OCI-LY7 (cell line): ENCODE measurements at regions not wholly inside any gene's neighbourhood (a gene's known extent, or its start where the extent isn't known, plus 50 kb on each side); places are given as distances from the start of the nearest gene placed in this dataset.

Source experiments
- BruUV-seq: library from RNA; stranded (reverse); fragments of 400-500 nt; replicated peaks from 2 replicates; lab custom pipeline; 2021; lab: Mats Ljungman, UMichigan
- CTCF ChIA-PET: fragments of 300-600 bp; sonication (Branson Sonifier 250); formaldehyde crosslinking; loops from one replicate; lab custom pipeline; 2022; ENCODE audit warnings: antibody characterized with exemption; ENCODE audit not compliant: unreplicated experiment; lab: Charles Lee
- POLR2A ChIA-PET: fragments of 300-600 bp; sonication (Branson Sonifier 250); formaldehyde crosslinking; loops from one replicate; lab custom pipeline; 2022; ENCODE audit warnings: antibody characterized with exemption; lab: Charles Lee
- DNase-seq: peaks from one replicate; pipeline ENCODE4 v3.0.0-alpha.2; 2015; ENCODE audit warnings: low spot score
- H2AFZ ChIP-seq: fragments of 200-600 bp; sonication (generic), shearing (Covaris generic); 2 replicates; pipeline ENCODE4 v1.6.1; 2014; ENCODE audit warnings: mild to moderate bottlenecking, antibody characterized with exemption, low read length, moderate library complexity
- H3K27ac ChIP-seq: fragments of 200-600 bp; sonication (generic); 2 replicates; pipeline ENCODE4 v1.5.1; 2014; ENCODE audit warnings: mixed run types, low read depth, mild to moderate bottlenecking, moderate library complexity, low read length, inconsistent platforms; ENCODE audit not compliant: poor library complexity, severe bottlenecking
- H3K36me3 ChIP-seq: fragments of 200-600 bp; sonication (generic); 2 replicates; pipeline ENCODE4 v1.6.1; 2014; ENCODE audit warnings: mild to moderate bottlenecking, antibody characterized with exemption, low read length, moderate library complexity, mixed read lengths; ENCODE audit not compliant: insufficient read depth
- H3K4me1 ChIP-seq: fragments of 200-600 bp; sonication (generic); 2 replicates; pipeline ENCODE4 v1.5.1; 2014; ENCODE audit warnings: mild to moderate bottlenecking, low read length; ENCODE audit not compliant: insufficient read depth, poor library complexity, severe bottlenecking
- H3K4me2 ChIP-seq: fragments of 200-600 bp; sonication (generic); 2 replicates; pipeline ENCODE4 v1.6.1; 2014; ENCODE audit warnings: mild to moderate bottlenecking, low read length
- H3K4me3 ChIP-seq: fragments of 200-600 bp; sonication (generic); 2 replicates; pipeline ENCODE4 v1.5.1; 2014; ENCODE audit warnings: mild to moderate bottlenecking, low read depth, low read length; ENCODE audit not compliant: poor library complexity, severe bottlenecking
- H3K79me2 ChIP-seq: fragments of 200-600 bp; sonication (generic); 2 replicates; pipeline ENCODE4 v1.6.1; 2016; ENCODE audit warnings: low read depth, mild to moderate bottlenecking, low read length, moderate library complexity, mixed read lengths; ENCODE audit not compliant: insufficient read depth
- H3K9me2 ChIP-seq: fragments of 200-600 bp; sonication (generic); 2 replicates; pipeline ENCODE4 v1.6.1; 2016; ENCODE audit warnings: mild to moderate bottlenecking, low read length, mixed read lengths; ENCODE audit not compliant: insufficient read depth
- H3K9me3 ChIP-seq: fragments of 200-600 bp; sonication (generic); 2 replicates; pipeline ENCODE4 v1.6.1; 2014; ENCODE audit warnings: mild to moderate bottlenecking, mixed run types, low read length, mixed read lengths
- H4K20me1 ChIP-seq: fragments of 200-600 bp; sonication (generic); 2 replicates; pipeline ENCODE4 v1.6.1; 2014; ENCODE audit warnings: mild to moderate bottlenecking, antibody characterized with exemption, low read length, moderate library complexity, mixed read lengths; ENCODE audit not compliant: insufficient read depth
- EZH2phosphoT487 ChIP-seq: fragments of 200-600 bp; sonication (generic); IDR thresholded peaks from 2 replicates; pipeline ENCODE4 v1.6.1; 2018; ENCODE audit warnings: low read depth, borderline replicate concordance, mild to moderate bottlenecking, mixed run types, antibody characterized with exemption, low read length, moderate library complexity, mixed read lengths
- intact Hi-C: fragments of 100-400 bp; cut with micrococcal nuclease; formaldehyde crosslinking; loops from one replicate; pipeline ENCODE4 v1.10.0; 2022; ENCODE audit not compliant: unreplicated experiment
- TF ChIP-seq, protein P1 (sequence below): fragments of 200-600 bp; sonication (generic); conservative IDR thresholded peaks from 2 replicates; pipeline ENCODE4 v1.5.1; 2014; ENCODE audit warnings: mild to moderate bottlenecking, antibody characterized with exemption, low read length, moderate library complexity, mixed read lengths

DNA sequence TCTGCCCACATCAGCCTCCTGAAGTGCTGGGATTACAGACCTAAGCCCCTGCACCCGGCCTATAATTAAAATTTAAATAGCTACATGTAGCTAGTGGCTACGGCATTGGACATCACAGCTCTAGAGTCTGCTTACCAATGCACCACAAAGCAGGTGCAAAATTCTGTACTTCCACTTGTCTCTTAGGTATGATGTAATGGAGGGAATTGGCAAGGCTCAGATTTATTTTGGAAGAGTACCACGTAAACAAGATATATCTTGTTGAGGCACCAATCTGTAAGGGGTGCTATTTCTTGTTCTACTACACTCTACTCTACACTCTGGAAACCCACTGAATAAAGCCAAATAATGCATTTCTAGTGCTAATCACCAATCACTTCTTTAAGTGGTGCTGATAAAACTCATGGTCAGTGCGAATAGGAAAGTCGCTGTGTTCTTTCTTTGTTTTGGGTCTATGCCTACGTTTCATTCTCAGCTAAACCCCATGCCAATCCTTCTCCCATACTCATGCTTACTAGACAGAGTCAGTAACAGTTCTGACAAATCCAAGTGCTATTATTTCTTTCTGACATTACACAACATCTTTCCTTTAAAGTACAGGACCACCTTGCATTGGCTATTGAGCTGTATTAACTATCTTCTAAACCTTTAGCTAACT, 92.3 kb downstream of the GC start:
- no TSS peak for BruUV-seq
- Histone ChIP-seq H3K4me1 (no peaks in the 10 kb centered on the region), H3K4me2 (no peak overlapping the region), H4K20me1 (no peaks in the 10 kb centered on the region), H3K79me2 (no peaks in the 10 kb centered on the region), H3K27ac (no peak overlapping the region), H3K9me2 (no peaks in the 10 kb centered on the region), H2AFZ (no peak overlapping the region), H3K36me3 (no peaks in the 10 kb centered on the region), H3K9me3 (no peaks in the 10 kb centered on the region), H3K4me3 (no peak overlapping the region)
- POLR2A ChIA-PET, result interaction anchor here (0.6 kb wide), 1 partner anchor 8 kb away, joined by 4 read pairs; no protein-coding TSS in a partner anchor
- intact Hi-C loops, result no loop called here
- CTCF ChIA-PET, result no interaction called here
- no peak for DNase-seq
- TF ChIP-seq EZH2phosphoT487, result no peak
- TF ChIP-seq, protein P1, sequence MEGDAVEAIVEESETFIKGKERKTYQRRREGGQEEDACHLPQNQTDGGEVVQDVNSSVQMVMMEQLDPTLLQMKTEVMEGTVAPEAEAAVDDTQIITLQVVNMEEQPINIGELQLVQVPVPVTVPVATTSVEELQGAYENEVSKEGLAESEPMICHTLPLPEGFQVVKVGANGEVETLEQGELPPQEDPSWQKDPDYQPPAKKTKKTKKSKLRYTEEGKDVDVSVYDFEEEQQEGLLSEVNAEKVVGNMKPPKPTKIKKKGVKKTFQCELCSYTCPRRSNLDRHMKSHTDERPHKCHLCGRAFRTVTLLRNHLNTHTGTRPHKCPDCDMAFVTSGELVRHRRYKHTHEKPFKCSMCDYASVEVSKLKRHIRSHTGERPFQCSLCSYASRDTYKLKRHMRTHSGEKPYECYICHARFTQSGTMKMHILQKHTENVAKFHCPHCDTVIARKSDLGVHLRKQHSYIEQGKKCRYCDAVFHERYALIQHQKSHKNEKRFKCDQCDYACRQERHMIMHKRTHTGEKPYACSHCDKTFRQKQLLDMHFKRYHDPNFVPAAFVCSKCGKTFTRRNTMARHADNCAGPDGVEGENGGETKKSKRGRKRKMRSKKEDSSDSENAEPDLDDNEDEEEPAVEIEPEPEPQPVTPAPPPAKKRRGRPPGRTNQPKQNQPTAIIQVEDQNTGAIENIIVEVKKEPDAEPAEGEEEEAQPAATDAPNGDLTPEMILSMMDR, result no peak

DNA sequence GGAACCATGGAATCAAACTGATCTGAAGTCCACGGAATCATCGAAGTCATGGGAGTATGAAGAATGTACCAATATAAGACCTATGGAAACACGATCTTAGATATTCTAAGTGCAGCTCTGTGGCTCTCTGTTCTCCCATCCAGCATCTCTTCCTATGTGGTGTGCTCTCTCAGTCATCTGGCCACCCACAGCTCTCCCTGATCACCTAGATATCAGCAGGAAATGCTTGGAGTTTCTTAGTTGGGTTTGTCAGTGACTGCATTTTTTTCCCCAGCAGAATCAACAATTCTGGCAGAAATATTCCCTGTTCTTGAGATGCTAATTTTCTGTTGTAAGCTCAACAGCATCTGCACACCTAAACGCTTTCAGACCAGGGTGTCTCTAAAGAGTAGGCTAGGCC, 94.1 kb downstream of the GC start:
- intact Hi-C loops, result no loop called here
- BruUV-seq, result no TSS peak
- H3K9me3 ChIP-seq, result no peaks in the 10 kb centered on the region
- H4K20me1 ChIP-seq, result no peaks in the 10 kb centered on the region
- no peak overlapping the region for H2AFZ ChIP-seq
- no peaks in the 10 kb centered on the region for H3K36me3 ChIP-seq
- no peak for TF ChIP-seq EZH2phosphoT487
- TF ChIP-seq, protein P1, result no peak
- no peak overlapping the region for H3K27ac ChIP-seq
- no peaks in the 10 kb centered on the region for H3K4me1 ChIP-seq
- POLR2A ChIA-PET, result no interaction called here
- CTCF ChIA-PET, result no interaction called here
- no peak overlapping the region for H3K4me2 ChIP-seq
- H3K79me2 ChIP-seq, result no peaks in the 10 kb centered on the region
- no peak for DNase-seq
- H3K4me3 ChIP-seq, result no peak overlapping the region
- no peaks in the 10 kb centered on the region for H3K9me2 ChIP-seq

DNA sequence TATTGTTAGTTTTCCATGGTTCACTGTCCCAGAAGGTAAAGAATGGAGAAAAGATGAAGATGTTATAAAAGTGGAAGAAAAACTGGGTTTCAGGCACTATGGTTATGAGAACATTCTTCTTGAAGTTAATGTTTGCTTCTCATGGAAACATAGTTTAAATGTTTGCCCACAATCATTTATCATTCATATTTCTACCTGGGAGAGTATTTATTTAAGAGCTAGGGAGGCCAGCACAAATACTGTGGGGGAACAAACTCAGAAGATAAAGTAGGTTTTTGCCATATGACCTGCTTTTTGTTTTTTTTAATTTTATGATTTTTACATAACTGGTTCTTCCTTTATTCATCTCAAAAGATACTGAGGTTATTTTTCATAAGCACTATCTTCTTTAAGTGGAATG, 96.8 kb downstream of the GC start:
- H3K79me2 ChIP-seq, result no peaks in the 10 kb centered on the region
- no peak for TF ChIP-seq EZH2phosphoT487
- TF ChIP-seq, protein P1, result no peak
- no peak for DNase-seq
- no peaks in the 10 kb centered on the region for H4K20me1 ChIP-seq
- no peaks in the 10 kb centered on the region for H3K9me3 ChIP-seq
- no peaks in the 10 kb centered on the region for H3K4me1 ChIP-seq
- no peaks in the 10 kb centered on the region for H3K36me3 ChIP-seq
- POLR2A ChIA-PET, result interaction anchor here (0.6 kb wide), 1 partner anchor 22 kb away, joined by 3 read pairs; no protein-coding TSS in a partner anchor
- CTCF ChIA-PET, result no interaction called here
- intact Hi-C loops, result no loop called here
- no peak overlapping the region for H2AFZ ChIP-seq
- H3K4me3 ChIP-seq, result no peak overlapping the region
- no peak overlapping the region for H3K27ac ChIP-seq
- H3K4me2 ChIP-seq, result no peak overlapping the region
- no TSS peak for BruUV-seq
- no peaks in the 10 kb centered on the region for H3K9me2 ChIP-seq
